Calu3 (cell line): ENCODE measurements at regions not wholly inside any gene's neighbourhood (a gene's known extent, or its start where the extent isn't known, plus 50 kb on each side); places are given as distances from the start of the nearest gene placed in this dataset.
"Not testable (repeated sequence)": the region's sequence is repeated elsewhere in the genome, so short reads cannot be mapped to it uniquely, and the experiment has no call there.

ENCODE experiments used
- BruUV-seq: library from RNA; stranded (reverse); fragments of 400-500 nt; replicated peaks from 2 replicates; lab custom pipeline; 2021; lab: Mats Ljungman, UMichigan
- CTCF ChIA-PET: fragments of 300-600 bp; sonication (Branson Sonifier 250); formaldehyde crosslinking; loops from one replicate; lab custom pipeline; 2022; ENCODE audit warnings: antibody characterized with exemption; lab: Charles Lee
- DNase-seq: peaks from one replicate; pipeline ENCODE4 v3.0.0; 2022
- H3K27ac Mint-ChIP-seq: one replicate; pipeline ENCODE4 v1.8.0; 2022; ENCODE audit warnings: mixed read lengths; ENCODE audit not compliant: unreplicated experiment
- H3K27me3 Mint-ChIP-seq: one replicate; pipeline ENCODE4 v1.8.0; 2022; ENCODE audit warnings: mixed read lengths; ENCODE audit not compliant: unreplicated experiment
- H3K36me3 Mint-ChIP-seq: one replicate; pipeline ENCODE4 v1.8.0; 2022; ENCODE audit warnings: mild to moderate bottlenecking, moderate library complexity, mixed read lengths; ENCODE audit not compliant: insufficient read depth, unreplicated experiment
- H3K4me1 Mint-ChIP-seq: one replicate; pipeline ENCODE4 v1.8.0; 2022; ENCODE audit warnings: mild to moderate bottlenecking, low read depth, mixed read lengths; ENCODE audit not compliant: unreplicated experiment
- H3K4me3 Mint-ChIP-seq: one replicate; pipeline ENCODE4 v1.8.0; 2022; ENCODE audit warnings: mild to moderate bottlenecking, low read depth, moderate library complexity, mixed read lengths; ENCODE audit not compliant: unreplicated experiment
- H3K9me3 Mint-ChIP-seq: one replicate; pipeline ENCODE4 v1.8.0; 2022; ENCODE audit warnings: low read depth, mixed read lengths; ENCODE audit not compliant: unreplicated experiment
- CTCF ChIP-seq: fragments of 200-600 bp; IDR thresholded peaks from one replicate; pipeline ENCODE4 v1.8.0; 2022; ENCODE audit warnings: antibody characterized with exemption; ENCODE audit not compliant: unreplicated experiment
- intact Hi-C: fragments of 100-400 bp; cut with micrococcal nuclease; formaldehyde crosslinking; loops from one replicate; pipeline ENCODE4 v1.10.0; 2022; ENCODE audit not compliant: unreplicated experiment

GRCh38 chr16:22659933-22660332, 149.2 kb downstream of the NPIPB5 start:
- Mint-ChIP-seq H3K36me3 (no peaks in the 10 kb centered on the region), H3K4me1 (no peaks in the 10 kb centered on the region), H3K27ac (no peak overlapping the region), H3K4me3 (no peak overlapping the region), H3K9me3 (no peaks in the 10 kb centered on the region), H3K27me3 (no peaks in the 10 kb centered on the region)
- no peak for TF ChIP-seq CTCF
- intact Hi-C loops, result no loop called here
- DNase-seq, result no peak
- CTCF ChIA-PET, result no interaction called here
- BruUV-seq, result no TSS peak

- no peak for TF ChIP-seq CTCF
- H3K27me3 Mint-ChIP-seq, result no peaks in the 10 kb centered on the region
- CTCF ChIA-PET, result no interaction called here
- no peaks in the 10 kb centered on the region for H3K4me1 Mint-ChIP-seq
- H3K4me3 Mint-ChIP-seq, result no peak overlapping the region
- DNase-seq, result no peak
- no peaks in the 10 kb centered on the region for H3K36me3 Mint-ChIP-seq
- intact Hi-C loops, result no loop called here
- H3K27ac Mint-ChIP-seq, result no peak overlapping the region
- no peaks in the 10 kb centered on the region for H3K9me3 Mint-ChIP-seq
- no TSS peak for BruUV-seq
These were observed 149.9 kb downstream of the NPIPB5 start for GRCh38 chr16:22660441-22661160.

- Mint-ChIP-seq H3K27ac (no peak overlapping the region), H3K4me1 (no peaks in the 10 kb centered on the region), H3K27me3 (no peaks in the 10 kb centered on the region), H3K4me3 (no peak overlapping the region), H3K36me3 (no peaks in the 10 kb centered on the region), H3K9me3 (no peaks in the 10 kb centered on the region)
- no peak for DNase-seq
- no peak for TF ChIP-seq CTCF
- intact Hi-C loops, result no loop called here
- CTCF ChIA-PET, result no interaction called here
- no TSS peak for BruUV-seq
These were observed 150.5 kb downstream of the NPIPB5 start for GRCh38 chr16:22661161-22661647.

GRCh38 chr16:22662958-22663357, 151.0 kb upstream of the HS3ST2 start:
- H3K36me3 Mint-ChIP-seq, H3K27me3 Mint-ChIP-seq, H3K9me3 Mint-ChIP-seq, H3K27ac Mint-ChIP-seq, H3K4me3 Mint-ChIP-seq, CTCF ChIA-PET, H3K4me1 Mint-ChIP-seq, BruUV-seq, DNase-seq, intact Hi-C loops: not testable (repeated sequence)
